GM21423 (cell line): ENCODE measurements at regions not wholly inside any gene's neighbourhood (a gene's known extent, or its start where the extent isn't known, plus 50 kb on each side); places are given as distances from the start of the nearest gene placed in this dataset.

Experiments
- ATAC-seq: cut with Tn5 transposase; IDR thresholded peaks from one replicate; pipeline ENCODE4 v1.9.1; 2021; ENCODE audit warnings: mild to moderate bottlenecking, moderate library complexity; ENCODE audit not compliant: unreplicated experiment

DNA sequence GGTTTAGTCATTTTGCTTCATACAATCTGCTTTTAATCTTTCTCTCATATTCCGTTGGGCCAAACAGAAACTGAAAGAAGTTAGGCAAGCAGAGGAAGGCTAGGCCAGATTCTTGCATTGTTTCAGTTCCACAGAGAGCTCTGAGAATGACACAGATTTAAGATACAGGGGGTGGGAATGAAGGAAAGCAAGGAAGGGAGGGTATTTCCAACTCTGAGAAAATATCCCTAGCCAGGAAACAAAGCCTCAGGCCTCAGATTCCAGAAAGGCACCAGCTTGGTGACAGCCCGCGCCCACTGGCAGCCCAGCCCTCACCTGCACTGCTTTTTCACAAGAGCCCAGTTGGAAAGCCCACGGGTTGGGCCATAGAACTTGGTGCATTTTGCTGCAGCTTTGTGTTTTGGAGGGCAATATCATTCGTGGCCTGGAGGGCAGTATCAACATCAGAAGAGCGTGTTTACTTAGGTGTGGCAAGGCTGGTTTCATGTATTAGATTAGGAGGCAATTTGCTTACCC, 63.5 kb downstream of the ENC1 start:
- ATAC-seq: peak; percentile 71

- ATAC-seq: no peak
Measured at GRCh38 chr5:74575741-74576538, 64.6 kb downstream of the ENC1 start.

GRCh38 chr5:74570250-74570649, 70.3 kb downstream of the ENC1 start:
- ATAC-seq: no peak

DNA sequence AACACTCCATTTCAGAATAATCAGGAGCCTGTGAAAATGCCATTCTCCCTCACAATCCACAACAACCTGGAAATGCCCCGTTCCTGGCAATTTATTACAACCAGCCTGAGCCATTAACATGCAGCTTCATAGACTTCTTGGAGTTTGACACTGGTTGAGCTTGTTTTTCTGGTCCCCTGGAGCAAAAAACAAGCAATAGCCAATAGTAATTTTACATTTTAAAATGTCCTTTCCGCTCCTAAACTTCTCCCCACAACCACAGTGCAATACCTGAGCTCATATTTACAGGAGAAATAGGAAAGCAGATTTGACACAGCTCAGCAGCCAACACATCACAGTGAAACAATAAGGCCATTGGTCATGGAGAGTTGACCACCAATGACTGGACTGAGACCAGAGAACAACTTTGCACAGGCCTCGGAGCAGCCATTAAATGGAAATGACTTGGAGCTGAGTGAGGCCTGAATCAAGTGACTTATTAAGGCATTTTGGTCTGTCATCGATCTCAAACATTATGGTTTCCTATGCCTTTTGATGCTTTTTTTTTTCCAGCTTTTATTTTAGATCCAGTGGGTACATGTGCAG, 73.0 kb downstream of the ENC1 start:
- no peak for ATAC-seq

DNA sequence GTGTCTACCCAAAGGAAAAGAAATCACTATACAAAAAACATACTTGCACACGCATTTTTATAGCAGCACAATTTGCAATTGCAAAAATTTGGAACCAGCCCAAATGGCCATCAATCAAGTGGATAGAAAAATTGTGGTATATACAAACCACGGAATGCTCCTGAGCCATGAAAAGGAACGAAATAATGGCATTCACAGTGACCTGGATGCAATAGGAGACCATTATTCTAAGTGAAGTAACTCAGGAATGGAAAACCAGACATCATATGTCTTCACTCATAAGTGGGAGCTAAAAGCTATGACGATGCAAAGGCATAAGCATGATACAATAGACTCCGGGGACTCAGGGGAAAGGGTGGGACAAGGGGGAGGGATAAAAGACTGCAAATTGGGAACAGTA, 78.4 kb downstream of the ENC1 start:
- ATAC-seq: no peak

GRCh38 chr5:74560245-74560644, 80.3 kb downstream of the ENC1 start:
- no peak for ATAC-seq

DNA sequence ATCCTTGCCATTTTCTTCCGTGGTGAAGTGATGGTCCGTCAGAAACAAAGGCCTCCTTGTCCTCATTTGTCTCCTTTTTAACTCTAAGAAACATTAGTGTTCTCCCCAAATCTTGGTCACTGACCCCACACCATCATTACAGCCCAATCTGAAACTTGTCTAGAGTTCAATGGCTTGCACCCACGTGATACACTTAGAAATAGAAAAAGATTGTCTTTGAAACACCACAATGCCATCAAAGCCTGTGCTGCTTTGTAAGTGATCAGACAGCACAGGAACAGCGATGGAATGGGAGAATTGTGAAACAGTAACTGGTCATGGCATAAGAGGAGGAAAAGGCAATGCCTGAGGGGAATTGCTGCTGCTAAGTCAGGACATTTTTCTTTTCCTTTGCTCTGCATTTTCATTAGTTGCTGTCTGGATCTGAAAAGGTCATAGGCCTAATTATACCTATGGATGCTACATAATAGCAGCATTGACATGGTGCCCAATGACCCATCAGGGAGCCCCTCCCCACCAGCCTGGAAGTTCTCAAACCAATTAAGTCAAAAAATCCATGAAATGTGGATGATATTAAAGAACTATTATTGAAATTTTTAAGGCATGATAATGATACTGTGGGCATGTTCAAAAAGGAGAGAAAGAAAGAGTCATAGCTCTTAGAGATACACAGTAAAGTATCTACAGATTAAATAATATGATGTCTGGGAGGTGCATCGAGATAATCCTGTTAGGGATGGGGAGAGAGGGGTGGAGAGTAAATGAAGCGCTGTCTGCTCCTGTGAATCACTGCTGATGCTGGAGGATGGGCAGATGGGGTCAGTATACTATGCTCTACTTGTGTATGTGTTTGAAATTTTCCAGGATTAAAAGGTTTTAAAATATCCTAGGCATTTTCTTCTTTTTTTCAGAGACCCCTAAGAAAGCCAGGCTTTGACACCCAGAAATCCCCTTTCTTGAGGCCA, 83.6 kb downstream of the ENC1 start:
- no peak for ATAC-seq

- ATAC-seq: no peak
Measured at GRCh38 chr5:74556006-74556405, 84.5 kb downstream of the ENC1 start.

GRCh38 chr5:74552101-74552500, 88.4 kb downstream of the ENC1 start:
- no peak for ATAC-seq

- ATAC-seq: no peak
Measured at GRCh38 chr5:74550927-74551326, 89.6 kb downstream of the ENC1 start.

- no peak for ATAC-seq
Measured at GRCh38 chr5:74549384-74549783, 91.1 kb downstream of the ENC1 start.

- ATAC-seq: no peak
Measured at GRCh38 chr5:74546796-74547195, 93.7 kb downstream of the ENC1 start.

- ATAC-seq: no peak
Measured at GRCh38 chr5:74544811-74545210, 95.7 kb downstream of the ENC1 start.

- ATAC-seq: no peak
Measured at GRCh38 chr5:74543162-74543995, 97.1 kb downstream of the ENC1 start.

DNA sequence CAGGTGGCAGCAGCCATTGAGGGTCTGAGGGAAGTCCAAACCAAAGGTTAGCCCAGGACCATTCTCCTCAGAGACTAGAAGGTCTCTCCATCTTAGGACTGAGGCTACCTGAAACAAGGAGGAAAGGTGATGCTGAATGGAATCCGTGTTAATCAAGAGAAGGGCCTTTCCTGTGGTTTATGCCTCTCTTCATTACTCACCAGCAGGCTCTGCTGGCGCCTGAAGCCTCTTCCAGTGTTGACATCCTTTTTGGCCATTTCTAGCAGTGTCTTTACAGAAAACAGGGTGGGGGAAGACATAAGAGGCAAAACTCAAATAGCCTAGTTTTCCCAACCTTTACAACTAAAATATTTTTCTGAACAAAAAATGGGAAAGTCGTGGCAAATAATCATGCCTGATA, 98.0 kb downstream of the ENC1 start:
- ATAC-seq: no peak

GRCh38 chr5:74541381-74541781, 99.1 kb downstream of the ENC1 start:
- ATAC-seq: no peak

GRCh38 chr5:74540622-74541021, 99.9 kb downstream of the ENC1 start:
- no peak for ATAC-seq

- no peak for ATAC-seq
Measured at GRCh38 chr5:74539986-74540385, 100.5 kb downstream of the ENC1 start.

DNA sequence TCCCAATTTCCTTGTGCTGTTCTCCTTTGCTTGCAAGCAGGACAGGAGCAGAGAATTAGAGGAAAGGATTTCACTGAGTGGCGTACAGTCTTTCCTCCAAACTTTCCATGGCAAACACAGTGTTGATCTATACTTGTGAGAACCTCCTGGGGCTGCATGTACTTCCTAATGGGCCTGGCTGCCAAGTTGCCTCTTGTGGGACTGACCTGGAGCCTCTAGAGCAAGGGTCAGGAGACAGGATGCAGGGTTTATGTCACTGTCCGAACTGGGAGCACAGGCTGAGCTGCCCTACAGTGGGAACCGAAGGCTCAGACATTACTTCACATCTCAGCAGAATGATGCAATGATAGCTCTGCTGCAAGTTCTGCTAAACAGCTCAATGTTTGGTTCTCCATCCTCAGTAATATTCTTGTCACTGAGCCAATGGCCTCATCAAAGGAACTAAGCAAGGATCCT, 102.3 kb downstream of the ENC1 start:
- no peak for ATAC-seq

DNA sequence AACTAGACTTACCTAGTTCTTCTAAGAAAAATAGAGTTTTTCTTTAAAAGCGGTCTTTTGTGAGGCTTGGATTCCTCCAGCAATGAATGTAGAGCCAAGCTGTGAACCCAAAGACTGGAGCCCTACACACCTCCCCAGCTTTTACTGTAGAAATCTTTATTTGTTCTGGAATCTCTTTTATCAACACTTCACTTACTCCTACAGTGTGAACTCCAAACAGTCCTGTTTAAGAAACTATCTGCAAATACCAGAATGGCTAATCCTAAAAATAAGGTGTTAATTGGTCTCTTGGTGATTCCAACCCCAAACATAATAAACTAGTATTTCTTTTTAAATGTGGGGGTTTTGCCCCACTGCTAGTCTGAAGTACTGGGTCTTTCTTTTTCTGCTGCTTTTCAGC, 103.9 kb downstream of the ENC1 start:
- ATAC-seq: no peak
